ENCODE measurements at regions not wholly inside any gene's neighbourhood (a gene's known extent, or its start where the extent isn't known, plus 50 kb on each side); places are given as distances from the start of the nearest gene placed in this dataset.

GRCh38 chr15:95416576-95416975, 913.9 kb upstream of the NR2F2 start:
- in situ Hi-C loops (cut with HindIII; ENCODE audit: extremely low pct_ligation_motif_present, low pct_unique_long_range_greater_than_20kb) (no loop called here), intact Hi-C loops (cut with micrococcal nuclease; ENCODE audit: unreplicated experiment) (no loop called here)
- no peak overlapping the region for H2AFZ ChIP-seq (ENCODE audit: low read length)
- no peak overlapping the region for H3K4me2 ChIP-seq (ENCODE audit: low read depth, low read length)
- FAIRE-seq = no peak
- no peak overlapping the region for H3K4me3 ChIP-seq (replicated peaks in 1 of 3; ENCODE audit: insufficient read depth in 1 of 3, low read depth in 2 of 3, low read length in 3 of 3)
- no peak for DNase-seq (ENCODE audit: low spot score)
- H3K27ac ChIP-seq (ENCODE audit: extremely low read length, insufficient read depth, low read length) = no peak overlapping the region
- no TSS peak for BruUV-seq (replicated peaks)
- H3K36me3 ChIP-seq (replicated peaks in 1 of 2; ENCODE audit: control insufficient read depth in 1 of 2, insufficient read depth in 2 of 2, low read length in 2 of 2) = no peaks in the 10 kb centered on the region
- no peaks in the 10 kb centered on the region for H3K4me1 ChIP-seq (ENCODE audit: insufficient read depth, low read length)
- no peak for ATAC-seq
- no peaks in the 10 kb centered on the region for H3K27me3 ChIP-seq (ENCODE audit: control insufficient read depth in 1 of 2, insufficient read depth in 2 of 2, low read length in 2 of 2)
- no peaks in the 10 kb centered on the region for H3K79me2 ChIP-seq (ENCODE audit: insufficient read depth, low read length)
- H3K9me3 ChIP-seq (ENCODE audit: low read length) = peaks cover 97% of the 10 kb centered on the region
- no peaks in the 10 kb centered on the region for H4K20me1 ChIP-seq (ENCODE audit: insufficient read depth, low read length)
- ChIA-PET POLR2A (no interaction called here), CTCF (ENCODE audit: low intra/inter-chr PET ratio, low total read pairs) (no interaction called here)
- WGBS (ENCODE audit: low lambda C conversion rate) = under 1% methylated on average over 3 of the region's 3 CpGs
- no peak overlapping the region for H3K9ac ChIP-seq (ENCODE audit: insufficient read depth, low read depth, low read length)
- no peak for TF ChIP-seq TP53 (CRISPR knock-in tag; conservative IDR thresholded peaks at IDR 0.05)
- TF ChIP-seq ZNF558 (CRISPR knock-in tag; IDR thresholded peaks at IDR 0.05; ENCODE audit: borderline replicate concordance) = no peak
- no peak for TF ChIP-seq MAF1 (CRISPR knock-in tag; IDR thresholded peaks at IDR 0.05; ENCODE audit: borderline replicate concordance)
- no peak for TF ChIP-seq ZNF12 (CRISPR knock-in tag; IDR thresholded peaks at IDR 0.05)
- no peak for TF ChIP-seq EHMT2 (IDR thresholded peaks at IDR 0.05; ENCODE audit: borderline replicate concordance, low read depth, low read length)
- TF ChIP-seq POLR2G (IDR thresholded peaks at IDR 0.05; ENCODE audit: low read depth, low read length) = no peak
- TF ChIP-seq STAT6 (CRISPR knock-in tag; IDR thresholded peaks at IDR 0.05; ENCODE audit: borderline replicate concordance) = no peak
- no peak for TF ChIP-seq NR0B2 (CRISPR knock-in tag; IDR thresholded peaks at IDR 0.05)
- no peak for TF ChIP-seq ZGPAT (CRISPR knock-in tag; IDR thresholded peaks at IDR 0.05)
- TF ChIP-seq HNRNPL (IDR thresholded peaks at IDR 0.05; ENCODE audit: low read depth, low read length) = no peak
- no peak for TF ChIP-seq THAP9 (CRISPR knock-in tag; IDR thresholded peaks at IDR 0.05; ENCODE audit: borderline replicate concordance)
- no peak for TF ChIP-seq NCOA2 (CRISPR knock-in tag; IDR thresholded peaks at IDR 0.05)
- no peak for TF ChIP-seq SIX1 (CRISPR knock-in tag; IDR thresholded peaks at IDR 0.05; ENCODE audit: borderline replicate concordance)
- TF ChIP-seq SMAD9 (CRISPR knock-in tag; IDR thresholded peaks at IDR 0.05) = no peak
- no peak for TF ChIP-seq ZMAT3 (CRISPR knock-in tag; conservative IDR thresholded peaks at IDR 0.05)
- no peak for TF ChIP-seq ZNF576 (CRISPR knock-in tag; IDR thresholded peaks at IDR 0.05)
- no peak for TF ChIP-seq TFDP2 (CRISPR knock-in tag; IDR thresholded peaks at IDR 0.05)
